Vagina (tissue), 2 donors: ENCODE measurements at regions not wholly inside any gene's neighbourhood (a gene's known extent, or its start where the extent isn't known, plus 50 kb on each side); places are given as distances from the start of the nearest gene placed in this dataset.

Experiments used
- DNase-seq, 2 donors: peaks; one replicate each; pipeline ENCODE4 v3.0.0-alpha.2; 2017; ENCODE audit errors: extremely low spot score in 2 of 2
- H3K27ac ChIP-seq: fragments of 200-600 bp; sonication (generic); one replicate; pipeline ENCODE4 v1.5.1; 2019
- H3K27me3 ChIP-seq: fragments of 200-600 bp; sonication (generic); one replicate; pipeline ENCODE4 v1.5.1; 2019
- H3K36me3 ChIP-seq, 2 donors: fragments of 200-600 bp; sonication (generic); one replicate each; pipeline ENCODE4 v1.5.1; 2017 to 2019
- H3K4me1 ChIP-seq: fragments of 200-600 bp; sonication (generic); one replicate; pipeline ENCODE4 v1.5.1; 2019
- H3K4me3 ChIP-seq, 2 donors: fragments of 200-600 bp; sonication (generic); 1 replicate in 1 of 2; 2 replicates in 1 of 2; pipeline ENCODE4 v1.5.1; 2016 to 2019
- H3K9me3 ChIP-seq: fragments of 200-600 bp; sonication (generic); one replicate; pipeline ENCODE4 v1.5.1; 2019
- CTCF ChIP-seq, 3 experiments: fragments of 450-650 bp in 2 of 3; fragments of 200-600 bp in 1 of 3; sonication (generic) in 1 of 3; IDR thresholded peaks; one replicate each; pipeline ENCODE4 v1.5.1; 2017 to 2019; ENCODE audit warnings: antibody characterized with exemption in 3 of 3, mild to moderate bottlenecking in 2 of 3, moderate library complexity in 2 of 3
- POLR2A ChIP-seq, 2 donors: fragments of 450-650 bp; IDR thresholded peaks; one replicate each; pipeline ENCODE4 v1.6.1; 2017; ENCODE audit warnings: antibody characterized with exemption in 2 of 2, mild to moderate bottlenecking in 2 of 2, moderate library complexity in 2 of 2
- POLR2AphosphoS5 ChIP-seq, 2 donors: sonication (generic); formaldehyde crosslinking; IDR thresholded peaks; one replicate each; pipeline ENCODE4 v1.9.0; 2017; ENCODE audit warnings: antibody characterized with exemption in 2 of 2, mild to moderate bottlenecking in 2 of 2, low read depth in 1 of 2; ENCODE audit not compliant: insufficient read depth in 1 of 2
- intact Hi-C: fragments of 100-400 bp; cut with DNase I; formaldehyde crosslinking; loops from one replicate; pipeline ENCODE4 v1.15.1; 2023

GRCh38 chr3:4001976-4002375 is 202.7 kb downstream of the LRRN1 start:
- H3K27ac ChIP-seq, result no peak overlapping the region
- H3K4me3 ChIP-seq, result no peak overlapping the region
- TF ChIP-seq CTCF (IDR thresholded peaks at IDR 0.05) (no peak), POLR2A (IDR thresholded peaks at IDR 0.05) (no peak), POLR2AphosphoS5 (IDR thresholded peaks at IDR 0.05; ENCODE audit: insufficient read depth in 1 of 2, low read depth in 1 of 2) (no peak)
- intact Hi-C loops, result no loop called here
- H3K36me3 ChIP-seq, result no peaks in the 10 kb centered on the region
- H3K27me3 ChIP-seq, result no peaks in the 10 kb centered on the region
- DNase-seq, result no peak
- H3K9me3 ChIP-seq, result no peaks in the 10 kb centered on the region
- H3K4me1 ChIP-seq, result no peaks in the 10 kb centered on the region

- intact Hi-C loops, result no loop called here
- H3K4me1 ChIP-seq, result no peaks in the 10 kb centered on the region
- H3K36me3 ChIP-seq, result no peaks in the 10 kb centered on the region
- no peaks in the 10 kb centered on the region for H3K27me3 ChIP-seq
- no peak for TF ChIP-seq POLR2AphosphoS5 (IDR thresholded peaks at IDR 0.05; ENCODE audit: insufficient read depth in 1 of 2, low read depth in 1 of 2)
- no peak overlapping the region for H3K27ac ChIP-seq
- no peak for DNase-seq
- no peak overlapping the region for H3K4me3 ChIP-seq
- H3K9me3 ChIP-seq, result no peaks in the 10 kb centered on the region
These were observed 207.1 kb downstream of the LRRN1 start for GRCh38 chr3:4006288-4006687.

GRCh38 chr3:4008205-4008604 is 209.0 kb downstream of the LRRN1 start:
- Histone ChIP-seq H3K4me3 (no peak overlapping the region), H3K27me3 (no peaks in the 10 kb centered on the region), H3K9me3 (no peaks in the 10 kb centered on the region), H3K4me1 (no peaks in the 10 kb centered on the region), H3K36me3 (no peaks in the 10 kb centered on the region), H3K27ac (no peak overlapping the region)
- no peak for DNase-seq
- TF ChIP-seq CTCF (IDR thresholded peaks at IDR 0.05) (no peak), POLR2A (IDR thresholded peaks at IDR 0.05) (no peak), POLR2AphosphoS5 (IDR thresholded peaks at IDR 0.05; ENCODE audit: insufficient read depth in 1 of 2, low read depth in 1 of 2) (no peak)
- intact Hi-C loops, result no loop called here

GRCh38 chr3:4011166-4011565 is 211.9 kb downstream of the LRRN1 start:
- Histone ChIP-seq H3K27me3 (no peaks in the 10 kb centered on the region), H3K4me1 (no peaks in the 10 kb centered on the region), H3K36me3 (no peaks in the 10 kb centered on the region), H3K27ac (no peak overlapping the region), H3K9me3 (no peaks in the 10 kb centered on the region), H3K4me3 (no peak overlapping the region)
- DNase-seq, result no peak
- TF ChIP-seq CTCF (IDR thresholded peaks at IDR 0.05) (no peak), POLR2A (IDR thresholded peaks at IDR 0.05) (no peak), POLR2AphosphoS5 (IDR thresholded peaks at IDR 0.05; ENCODE audit: insufficient read depth in 1 of 2, low read depth in 1 of 2) (no peak)
- intact Hi-C loops, result no loop called here

- no peak for TF ChIP-seq POLR2AphosphoS5 (IDR thresholded peaks at IDR 0.05; ENCODE audit: insufficient read depth in 1 of 2, low read depth in 1 of 2)
- TF ChIP-seq POLR2A (IDR thresholded peaks at IDR 0.05), result no peak
- TF ChIP-seq CTCF (IDR thresholded peaks at IDR 0.05), result no peak
- H3K9me3 ChIP-seq, result no peaks in the 10 kb centered on the region
- no peak overlapping the region for H3K4me3 ChIP-seq
- H3K4me1 ChIP-seq, result no peaks in the 10 kb centered on the region
- no peak for DNase-seq
- intact Hi-C loops, result no loop called here
- no peaks in the 10 kb centered on the region for H3K27me3 ChIP-seq
- H3K36me3 ChIP-seq, result no peaks in the 10 kb centered on the region
- H3K27ac ChIP-seq, result no peak overlapping the region
These were observed 216.2 kb downstream of the LRRN1 start for GRCh38 chr3:4015426-4015825.

GRCh38 chr3:4019501-4019900 is 220.3 kb downstream of the LRRN1 start:
- intact Hi-C loops, result no loop called here
- DNase-seq, result no peak

More at GRCh38 chr3:4019501-4019900, 220.3 kb downstream of the LRRN1 start:
- H3K27me3 ChIP-seq, result no peaks in the 10 kb centered on the region
- H3K27ac ChIP-seq, result no peak overlapping the region
- H3K9me3 ChIP-seq, result no peaks in the 10 kb centered on the region
- H3K36me3 ChIP-seq, result no peaks in the 10 kb centered on the region
- no peak overlapping the region for H3K4me3 ChIP-seq
- TF ChIP-seq POLR2AphosphoS5 (IDR thresholded peaks at IDR 0.05; ENCODE audit: insufficient read depth in 1 of 2, low read depth in 1 of 2) (no peak), POLR2A (IDR thresholded peaks at IDR 0.05) (no peak), CTCF (IDR thresholded peaks at IDR 0.05) (no peak)
- H3K4me1 ChIP-seq, result no peaks in the 10 kb centered on the region
